SHP77 (cell line): ENCODE measurements at regions not wholly inside any gene's neighbourhood (a gene's known extent, or its start where the extent isn't known, plus 50 kb on each side); places are given as distances from the start of the nearest gene placed in this dataset.
A peak's percentile ranks its signal among the peaks of the same experiment; 100 is the strongest.

Experiments used
- DNase-seq, 2 experiments: peaks; one replicate each; lab custom pipeline; 2025; lab: John Stamatoyannopoulos, UW

- DNase-seq, result no peak
These were observed 73.5 kb upstream of the ZFP42 start for GRCh38 chr4:187921946-187922623.

- DNase-seq, result peak; percentile 18 to 50
These were observed 66.5 kb upstream of the ZFP42 start for GRCh38 chr4:187929024-187929423.

DNA sequence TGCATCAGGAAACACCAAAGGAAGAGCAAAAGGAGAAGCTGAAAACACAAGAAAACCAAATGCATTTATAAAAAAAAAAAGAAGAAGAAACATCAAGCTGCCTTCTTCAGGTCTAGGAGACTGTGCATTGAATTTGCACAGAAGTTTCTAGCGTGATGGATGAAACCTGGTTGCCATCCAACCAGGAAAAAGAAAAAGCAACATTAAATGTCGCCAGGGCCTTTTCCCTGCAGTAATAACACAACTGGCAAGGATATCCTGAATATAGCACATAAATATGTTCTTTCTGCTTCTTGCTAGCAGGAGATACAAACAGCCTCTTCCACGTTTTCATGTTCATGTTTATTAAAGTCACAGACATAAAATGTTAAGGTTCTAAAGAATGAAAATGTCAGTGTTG is 60.8 kb upstream of the ZFP42 start:
- no peak for DNase-seq

DNA sequence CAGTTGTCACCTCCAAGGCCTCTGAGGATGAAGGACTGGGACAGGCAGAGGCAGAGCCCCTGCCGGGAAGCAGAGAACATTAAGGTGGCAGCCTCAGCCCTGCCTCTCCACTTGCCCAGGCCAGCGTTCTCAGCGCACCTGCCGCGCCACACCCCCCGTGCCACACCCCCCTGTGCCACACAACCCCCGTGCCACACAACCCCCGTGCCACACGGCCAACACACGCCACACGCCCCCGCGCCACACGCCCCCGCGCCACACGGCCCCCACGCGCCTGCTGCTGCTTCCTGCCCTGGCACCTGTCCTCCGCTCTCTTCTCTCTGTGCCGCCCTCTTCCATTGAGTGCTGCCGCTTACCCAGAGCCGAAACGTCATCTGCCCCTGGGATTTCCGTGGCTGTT is 58.0 kb upstream of the ZFP42 start:
- no peak for DNase-seq

DNA sequence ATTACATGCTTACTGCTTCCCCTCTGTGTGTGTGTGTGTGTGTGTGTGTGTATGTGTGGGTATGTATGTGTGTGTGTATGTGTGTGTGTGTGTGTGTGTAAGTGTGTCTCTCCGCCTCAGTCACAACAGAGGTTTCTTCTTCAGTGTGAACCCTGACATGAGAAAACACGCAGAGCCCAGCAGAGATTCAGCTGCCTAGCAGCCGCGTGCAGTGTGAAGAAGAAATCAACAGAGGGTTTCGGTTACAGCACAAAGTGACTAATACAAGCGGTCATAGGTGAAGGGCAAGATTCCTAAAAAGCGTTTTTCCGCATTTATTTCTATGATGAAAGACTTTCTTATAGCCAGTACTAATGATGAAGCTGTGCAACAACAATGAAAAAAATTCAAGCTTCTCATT is 55.3 kb upstream of the ZFP42 start:
- no peak for DNase-seq

GRCh38 chr4:187942968-187943367 is 52.6 kb upstream of the ZFP42 start:
- no peak for DNase-seq

- DNase-seq, result no peak
These were observed 51.4 kb upstream of the ZFP42 start for GRCh38 chr4:187944179-187944578.
